ENCODE measurements at regions not wholly inside any gene's neighbourhood (a gene's known extent, or its start where the extent isn't known, plus 50 kb on each side); places are given as distances from the start of the nearest gene placed in this dataset.

DNA sequence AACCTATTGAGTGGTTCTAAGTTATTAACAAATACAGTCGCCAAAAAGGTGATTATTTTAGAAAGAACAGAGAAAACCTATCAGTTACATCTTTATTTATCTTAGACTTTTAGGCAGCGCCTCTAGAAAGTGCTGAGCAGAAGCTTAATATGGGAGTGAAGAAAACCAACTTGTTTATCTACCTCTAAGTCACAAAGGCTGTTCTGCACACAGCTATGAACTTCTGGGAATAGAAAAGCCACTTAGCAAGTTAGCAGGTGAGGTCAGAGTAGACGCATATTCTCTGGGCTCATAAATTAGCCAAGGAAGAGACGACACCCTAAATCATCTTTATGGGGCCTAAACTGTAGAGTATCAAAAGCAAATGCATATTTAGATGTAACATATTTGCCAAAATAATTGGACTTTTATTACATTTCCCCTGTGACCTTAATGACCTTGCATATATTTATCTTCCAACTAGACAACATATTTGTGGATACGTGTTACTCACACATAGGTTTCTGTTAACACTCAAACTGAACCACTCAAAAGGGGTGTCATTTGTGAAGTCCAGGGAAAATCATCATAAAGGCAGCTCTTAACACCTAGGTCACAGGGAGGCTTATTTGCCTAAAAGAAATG, 267.1 kb downstream of the ADGB start:
- Histone ChIP-seq H3K27me3 (ENCODE audit: insufficient read depth, low read length) (no peaks in the 10 kb centered on the region), H3K4me1 (ENCODE audit: insufficient read depth, low read length) (no peaks in the 10 kb centered on the region), H3K4me3 (ENCODE audit: low read length) (no peak overlapping the region), H3K36me3 (ENCODE audit: insufficient read depth, low read depth, low read length) (no peaks in the 10 kb centered on the region), H3K9ac (ENCODE audit: low read depth, low read length) (no peak overlapping the region), H3K27ac (ENCODE audit: low read length) (no peak overlapping the region), H3K9me3 (ENCODE audit: insufficient read depth, low read depth, low read length) (no peaks in the 10 kb centered on the region)

DNA sequence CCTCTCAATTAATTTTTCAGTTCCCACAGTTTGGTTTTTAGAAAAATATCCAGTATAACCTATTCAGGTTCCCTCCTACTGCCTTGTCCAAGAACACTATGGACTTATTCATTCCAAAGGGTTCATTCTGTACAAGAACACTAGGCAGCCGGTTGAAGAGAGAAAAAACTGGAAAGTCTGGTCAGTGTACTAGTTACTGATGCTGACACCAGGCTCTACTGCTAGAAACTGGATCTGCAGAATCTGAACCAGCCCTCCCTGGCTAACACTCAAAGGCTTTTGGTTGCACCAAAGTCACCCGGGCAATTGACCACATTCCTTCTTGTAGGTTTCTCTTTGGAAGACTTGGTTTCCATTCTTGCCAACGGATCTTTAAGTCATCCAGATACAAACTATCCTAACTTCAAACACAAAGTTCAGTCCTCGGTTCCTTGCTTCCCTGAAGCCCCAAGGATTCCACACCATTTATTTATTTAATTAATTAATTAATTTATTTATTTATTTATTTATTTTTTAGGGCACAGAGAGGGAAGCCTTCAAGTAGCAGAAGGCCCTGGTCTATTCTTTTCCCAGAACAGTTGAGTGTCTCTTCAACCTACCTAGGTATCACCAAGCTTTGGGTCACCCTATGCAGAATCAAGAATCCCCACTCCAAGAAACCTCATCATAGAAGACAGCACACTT, 268.1 kb downstream of the ADGB start:
- Histone ChIP-seq H3K4me1 (ENCODE audit: insufficient read depth, low read length) (no peaks in the 10 kb centered on the region), H3K27ac (ENCODE audit: low read length) (no peak overlapping the region), H3K9me3 (ENCODE audit: insufficient read depth, low read depth, low read length) (no peaks in the 10 kb centered on the region), H3K27me3 (ENCODE audit: insufficient read depth, low read length) (no peaks in the 10 kb centered on the region), H3K36me3 (ENCODE audit: insufficient read depth, low read depth, low read length) (no peaks in the 10 kb centered on the region), H3K9ac (ENCODE audit: low read depth, low read length) (no peak overlapping the region), H3K4me3 (ENCODE audit: low read length) (no peak overlapping the region)

DNA sequence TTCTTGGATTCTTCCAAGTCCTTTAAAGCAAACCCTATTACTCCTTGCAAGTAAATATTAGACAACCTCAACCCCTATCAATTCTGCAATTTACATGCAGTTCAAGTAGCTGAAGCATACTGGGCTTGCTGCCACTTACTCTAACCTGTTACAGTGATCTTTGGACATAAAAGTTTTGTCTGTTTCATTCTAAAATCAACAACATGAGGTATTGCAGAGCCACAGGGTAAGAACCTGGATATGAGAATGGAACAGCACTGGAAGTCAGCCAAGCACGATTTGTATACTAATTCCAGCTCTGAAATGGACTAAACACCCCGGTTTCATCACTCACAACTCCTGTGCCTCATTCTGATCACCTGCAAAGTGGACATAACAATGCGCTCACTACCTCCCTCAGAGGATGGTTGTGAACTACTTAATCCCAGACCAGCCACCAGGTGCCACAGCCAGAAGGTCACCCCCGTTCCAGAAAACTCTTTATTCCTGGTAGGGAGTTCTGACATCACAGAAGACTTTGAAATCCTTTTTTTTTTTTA, 270.0 kb downstream of the ADGB start:
- no peaks in the 10 kb centered on the region for H3K27me3 ChIP-seq (ENCODE audit: insufficient read depth, low read length)
- no peak overlapping the region for H3K27ac ChIP-seq (ENCODE audit: low read length)
- H3K4me3 ChIP-seq (ENCODE audit: low read length): no peak overlapping the region
- H3K4me1 ChIP-seq (ENCODE audit: insufficient read depth, low read length): no peaks in the 10 kb centered on the region
- H3K9ac ChIP-seq (ENCODE audit: low read depth, low read length): no peak overlapping the region
- no peaks in the 10 kb centered on the region for H3K9me3 ChIP-seq (ENCODE audit: insufficient read depth, low read depth, low read length)
- no peaks in the 10 kb centered on the region for H3K36me3 ChIP-seq (ENCODE audit: insufficient read depth, low read depth, low read length)

DNA sequence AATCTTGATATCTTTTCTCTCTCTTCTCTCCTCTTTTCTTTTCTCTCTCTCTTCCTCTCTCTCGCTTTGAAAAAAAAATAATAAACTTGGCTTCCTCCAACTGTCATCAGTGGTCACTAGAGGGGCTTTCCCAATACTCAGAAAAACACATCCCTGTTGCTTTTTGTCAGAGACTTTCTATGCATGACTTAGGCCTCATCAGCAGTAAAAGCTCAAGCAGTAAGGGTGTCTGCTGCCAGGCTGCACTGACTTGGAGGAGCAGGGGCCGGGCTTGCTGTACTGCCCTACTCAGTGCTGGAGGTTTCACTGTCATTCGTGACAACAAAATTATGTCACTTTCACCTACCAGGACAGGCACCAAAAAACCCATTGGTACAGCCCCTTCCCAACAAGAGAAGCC, 272.0 kb downstream of the ADGB start:
- no peaks in the 10 kb centered on the region for H3K9me3 ChIP-seq (ENCODE audit: insufficient read depth, low read depth, low read length)
- H3K4me1 ChIP-seq (ENCODE audit: insufficient read depth, low read length): no peaks in the 10 kb centered on the region
- no peak overlapping the region for H3K27ac ChIP-seq (ENCODE audit: low read length)
- H3K27me3 ChIP-seq (ENCODE audit: insufficient read depth, low read length): no peaks in the 10 kb centered on the region
- no peak overlapping the region for H3K4me3 ChIP-seq (ENCODE audit: low read length)
- no peaks in the 10 kb centered on the region for H3K36me3 ChIP-seq (ENCODE audit: insufficient read depth, low read depth, low read length)
- H3K9ac ChIP-seq (ENCODE audit: low read depth, low read length): no peak overlapping the region

DNA sequence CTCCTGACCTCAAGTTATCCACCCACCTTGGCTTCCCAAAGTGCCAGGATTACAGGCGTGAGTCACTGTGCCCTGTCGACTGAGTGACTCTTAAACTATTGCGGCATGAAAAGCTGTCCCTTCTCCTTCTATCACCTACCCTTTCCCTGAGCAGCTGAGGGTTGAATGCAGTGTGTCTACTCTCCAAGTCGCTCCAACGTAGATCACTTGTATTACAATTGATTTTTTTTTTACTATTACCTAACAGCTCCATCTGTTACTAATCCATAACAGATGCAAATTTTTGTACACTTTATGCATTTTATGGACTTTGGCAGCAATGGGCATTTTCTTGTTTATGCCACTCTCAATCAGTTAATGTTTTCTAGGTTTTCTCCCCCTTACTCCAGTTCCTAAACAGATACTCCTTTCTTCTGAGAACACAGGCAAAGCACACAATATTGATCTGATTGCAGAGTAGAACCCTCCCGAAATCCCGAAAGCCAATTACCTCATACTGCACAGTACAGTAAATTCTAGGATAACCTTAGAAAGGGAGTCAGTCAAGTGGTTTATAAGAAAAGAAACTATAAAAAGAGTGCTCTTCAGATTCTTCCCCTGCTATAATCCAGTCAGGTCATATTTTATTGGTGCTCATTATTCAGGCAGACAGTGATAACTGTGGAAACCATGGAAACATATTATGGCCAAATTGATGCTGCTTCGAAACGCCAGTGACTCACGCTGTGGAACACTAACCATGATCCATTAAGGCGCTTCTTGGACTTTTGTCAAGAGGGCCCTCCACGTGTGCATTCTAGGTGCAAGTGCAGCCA, 273.0 kb downstream of the ADGB start:
- H3K9ac ChIP-seq (ENCODE audit: low read depth, low read length): no peak overlapping the region
- H3K4me1 ChIP-seq (ENCODE audit: insufficient read depth, low read length): no peaks in the 10 kb centered on the region
- no peaks in the 10 kb centered on the region for H3K27me3 ChIP-seq (ENCODE audit: insufficient read depth, low read length)
- H3K36me3 ChIP-seq (ENCODE audit: insufficient read depth, low read depth, low read length): no peaks in the 10 kb centered on the region
- H3K4me3 ChIP-seq (ENCODE audit: low read length): no peak overlapping the region
- no peak overlapping the region for H3K27ac ChIP-seq (ENCODE audit: low read length)
- H3K9me3 ChIP-seq (ENCODE audit: insufficient read depth, low read depth, low read length): no peaks in the 10 kb centered on the region

DNA sequence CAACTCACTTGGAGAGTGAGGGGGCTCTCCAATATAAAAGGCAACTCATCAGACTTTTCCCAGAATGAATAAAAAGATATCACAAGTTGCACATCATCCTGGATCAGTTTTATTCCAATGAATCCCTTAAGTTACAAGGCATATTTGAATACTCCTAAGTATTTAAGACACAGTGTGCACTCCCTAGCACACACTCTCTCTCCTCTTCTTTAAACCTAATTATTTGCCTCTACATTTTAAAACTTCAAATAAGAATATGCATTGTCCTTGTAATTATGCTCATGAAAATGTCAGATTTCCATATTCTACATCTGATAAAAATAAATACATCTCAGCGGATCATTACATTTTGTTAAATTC, 273.6 kb downstream of the ADGB start:
- H3K27me3 ChIP-seq (ENCODE audit: insufficient read depth, low read length): no peaks in the 10 kb centered on the region

DNA sequence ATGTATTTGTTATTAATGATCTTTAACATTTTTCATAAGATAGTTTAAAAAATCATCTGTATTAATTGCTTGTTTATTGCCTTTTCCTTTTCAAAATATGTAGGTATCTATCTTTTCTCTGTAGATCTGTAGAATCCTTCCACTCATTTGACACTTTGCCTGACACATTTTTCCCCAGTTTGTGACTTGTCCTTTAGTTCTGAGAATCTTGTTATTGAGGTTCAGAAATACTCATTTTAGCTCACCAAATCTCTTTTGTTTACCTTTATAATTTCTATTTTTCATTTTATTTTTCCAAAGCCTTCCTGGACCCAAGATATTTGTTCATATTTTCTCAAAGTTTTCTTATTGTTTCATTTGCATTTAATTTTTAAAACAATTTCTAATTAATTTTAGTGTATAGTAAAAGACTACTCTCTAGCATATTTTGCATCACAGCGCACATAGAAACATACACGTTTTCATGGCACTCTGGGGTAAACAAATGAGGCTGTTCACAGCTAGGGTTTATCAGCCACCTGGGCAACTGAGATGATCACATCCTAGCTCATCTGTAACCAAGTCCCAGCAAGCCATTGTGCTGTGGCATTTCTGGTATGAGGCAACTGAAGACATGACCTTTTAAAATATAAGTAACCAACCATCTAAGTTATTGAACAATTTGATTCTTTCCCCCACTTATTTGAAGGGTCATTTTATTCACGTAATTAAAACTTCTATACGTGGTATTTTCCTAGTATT, 275.7 kb downstream of the ADGB start:
- Histone ChIP-seq H3K9ac (ENCODE audit: low read depth, low read length) (no peak overlapping the region), H3K4me1 (ENCODE audit: insufficient read depth, low read length) (no peaks in the 10 kb centered on the region), H3K27me3 (ENCODE audit: insufficient read depth, low read length) (no peaks in the 10 kb centered on the region), H3K4me3 (ENCODE audit: low read length) (no peak overlapping the region), H3K36me3 (ENCODE audit: insufficient read depth, low read depth, low read length) (no peaks in the 10 kb centered on the region), H3K27ac (ENCODE audit: low read length) (no peak overlapping the region), H3K9me3 (ENCODE audit: insufficient read depth, low read depth, low read length) (no peaks in the 10 kb centered on the region)

More for the DNA sequence above, 273.6 kb downstream of the ADGB start:
- Histone ChIP-seq H3K9ac (ENCODE audit: low read depth, low read length) (no peak overlapping the region), H3K4me1 (ENCODE audit: insufficient read depth, low read length) (no peaks in the 10 kb centered on the region), H3K4me3 (ENCODE audit: low read length) (no peak overlapping the region), H3K27ac (ENCODE audit: low read length) (no peak overlapping the region), H3K36me3 (ENCODE audit: insufficient read depth, low read depth, low read length) (no peaks in the 10 kb centered on the region), H3K9me3 (ENCODE audit: insufficient read depth, low read depth, low read length) (no peaks in the 10 kb centered on the region)

DNA sequence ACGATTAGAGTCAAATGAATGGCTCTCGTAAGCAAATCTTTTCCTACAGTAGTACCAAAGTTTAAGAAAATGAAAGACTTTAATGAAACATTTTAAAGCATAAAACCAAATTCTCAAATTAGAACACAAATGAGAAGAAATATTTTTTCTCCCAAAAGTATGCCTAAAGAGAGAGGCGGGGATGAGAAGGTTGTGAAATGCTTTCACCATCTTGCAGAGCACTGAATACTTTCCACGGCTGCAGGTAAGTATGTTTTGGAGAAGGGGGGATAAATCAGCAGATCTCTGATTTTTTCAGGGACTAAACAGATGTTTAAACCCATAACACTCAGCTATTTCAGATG, 277.1 kb downstream of the ADGB start:
- Histone ChIP-seq H3K27me3 (ENCODE audit: insufficient read depth, low read length) (no peaks in the 10 kb centered on the region), H3K27ac (ENCODE audit: low read length) (no peak overlapping the region), H3K4me1 (ENCODE audit: insufficient read depth, low read length) (no peaks in the 10 kb centered on the region), H3K36me3 (ENCODE audit: insufficient read depth, low read depth, low read length) (no peaks in the 10 kb centered on the region), H3K4me3 (ENCODE audit: low read length) (no peak overlapping the region), H3K9me3 (ENCODE audit: insufficient read depth, low read depth, low read length) (no peaks in the 10 kb centered on the region), H3K9ac (ENCODE audit: low read depth, low read length) (no peak overlapping the region)

DNA sequence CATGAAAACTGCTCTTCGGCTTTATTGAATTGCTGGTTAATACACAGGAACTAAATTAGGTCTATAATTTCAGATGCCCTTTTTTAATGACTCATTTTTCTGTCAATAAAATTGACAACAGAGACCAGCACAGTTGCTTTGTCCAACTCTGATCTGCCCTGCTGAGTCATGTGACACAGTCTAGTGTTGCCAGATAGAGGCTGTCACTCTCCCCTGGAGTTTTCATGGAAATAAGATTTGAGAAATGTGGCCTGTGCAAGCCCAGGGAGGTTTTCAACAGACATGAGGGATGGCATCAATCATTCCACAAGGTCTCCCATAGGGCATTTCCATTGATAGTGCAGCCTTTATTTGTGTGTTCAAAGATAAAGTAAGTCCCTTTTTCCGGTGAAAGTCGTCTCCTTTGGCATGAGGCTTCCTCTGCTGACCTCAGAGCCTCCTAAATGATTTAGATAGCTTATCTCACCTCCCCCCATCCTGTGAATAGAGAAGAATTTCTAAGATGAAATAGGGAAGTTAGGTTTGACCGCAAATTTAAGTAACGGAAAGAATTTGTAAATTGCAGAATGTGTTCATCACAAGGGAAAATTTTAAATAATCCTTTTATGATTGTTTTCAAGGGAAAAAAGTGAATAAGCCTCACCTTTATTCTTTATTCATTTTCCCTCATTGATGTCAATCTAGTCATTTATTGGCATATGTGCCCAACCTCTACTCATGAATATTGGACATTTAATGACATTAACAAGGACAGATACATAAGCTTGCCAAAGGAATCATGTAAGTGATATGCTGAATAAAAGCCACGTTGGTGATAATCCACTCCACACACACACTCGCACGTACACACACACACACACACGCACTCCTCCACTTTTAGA, 277.7 kb downstream of the ADGB start:
- Histone ChIP-seq H3K36me3 (ENCODE audit: insufficient read depth, low read depth, low read length) (no peaks in the 10 kb centered on the region), H3K9me3 (ENCODE audit: insufficient read depth, low read depth, low read length) (no peaks in the 10 kb centered on the region), H3K9ac (ENCODE audit: low read depth, low read length) (no peak overlapping the region), H3K4me1 (ENCODE audit: insufficient read depth, low read length) (peaks cover 4% of the 10 kb centered on the region; the same call in 1 of the 2 replicates), H3K27ac (ENCODE audit: low read length) (no peak overlapping the region), H3K4me3 (ENCODE audit: low read length) (no peak overlapping the region), H3K27me3 (ENCODE audit: insufficient read depth, low read length) (no peaks in the 10 kb centered on the region)

DNA sequence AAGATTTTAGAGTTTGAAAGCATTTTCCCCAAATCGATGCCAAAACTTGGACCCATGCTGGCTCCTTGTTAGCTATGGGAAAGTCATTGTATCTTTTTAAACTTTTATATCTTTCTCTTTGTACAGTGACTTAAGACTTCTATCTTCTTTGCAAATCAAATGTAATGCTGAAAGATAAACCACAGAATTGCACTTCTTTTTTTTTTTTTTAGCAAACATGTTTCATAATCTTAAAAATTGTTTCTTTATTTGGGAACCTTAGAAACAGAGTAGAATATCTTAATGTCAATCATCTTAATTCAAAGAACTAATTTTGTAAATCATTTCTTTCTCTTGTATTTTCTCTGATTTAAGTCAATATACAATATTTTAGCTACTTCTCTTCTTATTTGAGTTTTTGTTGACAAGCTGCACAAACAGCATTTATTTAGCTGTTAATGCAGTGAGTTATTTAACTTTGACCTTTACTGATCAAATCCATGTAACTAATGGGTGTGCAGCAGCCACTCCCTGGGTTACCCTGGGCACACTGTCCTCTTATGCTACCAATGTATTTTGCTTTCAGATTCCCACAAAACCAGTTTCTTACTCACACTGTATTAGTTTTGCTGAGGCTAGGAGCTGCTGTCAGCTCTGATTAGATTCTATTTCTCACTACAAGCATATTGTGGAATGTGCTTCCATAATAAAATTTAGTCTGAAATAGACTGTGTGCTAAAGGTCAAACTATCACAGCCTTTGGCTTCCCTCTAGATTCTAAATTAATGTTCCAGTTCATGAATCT, 279.6 kb downstream of the ADGB start:
- Histone ChIP-seq H3K27ac (ENCODE audit: low read length) (no peak overlapping the region), H3K9me3 (ENCODE audit: insufficient read depth, low read depth, low read length) (no peaks in the 10 kb centered on the region), H3K4me3 (ENCODE audit: low read length) (no peak overlapping the region), H3K36me3 (ENCODE audit: insufficient read depth, low read depth, low read length) (no peaks in the 10 kb centered on the region), H3K9ac (ENCODE audit: low read depth, low read length) (no peak overlapping the region), H3K4me1 (ENCODE audit: insufficient read depth, low read length) (peaks cover 8% of the 10 kb centered on the region; the same call in 1 of the 2 replicates), H3K27me3 (ENCODE audit: insufficient read depth, low read length) (no peaks in the 10 kb centered on the region)

All from iPS-20b (cell line).